ENCODE measurements at regions not wholly inside any gene's neighbourhood (a gene's known extent, or its start where the extent isn't known, plus 50 kb on each side); places are given as distances from the start of the nearest gene placed in this dataset.

- intact Hi-C loops (cut with micrococcal nuclease), result no loop called here
- Mint-ChIP-seq H3K27ac (no peak overlapping the region), H3K36me3 (no peaks in the 10 kb centered on the region), H3K27me3 (no peaks in the 10 kb centered on the region), H3K9me3 (peaks cover 2 to 9% (median 7%) of the 10 kb centered on the region in 8 donors), H3K4me3 (no peak overlapping the region), H3K4me1 (no peaks in the 10 kb centered on the region)
- no peaks in the 10 kb centered on the region for H3K9me3 ChIP-seq (ENCODE audit: control insufficient read depth in 1 of 2, low read length in 2 of 2)
- DNase-seq, result no peak
- H3K4me1 ChIP-seq (ENCODE audit: insufficient read depth, low read length), result no peaks in the 10 kb centered on the region
- H3K27me3 ChIP-seq (ENCODE audit: insufficient read depth, low read length), result no peaks in the 10 kb centered on the region
- H3K36me3 ChIP-seq (ENCODE audit: insufficient read depth, low read length), result no peaks in the 10 kb centered on the region
- no peak overlapping the region for H3K27ac ChIP-seq (ENCODE audit: low read depth, low read length)
- H3K4me3 ChIP-seq (ENCODE audit: low read length in 2 of 2), result no peak overlapping the region
- ChIA-PET POLR2A (ENCODE audit: partially characterized antibody) (no interaction called here), CTCF (ENCODE audit: partially characterized antibody) (no interaction called here)
Observed at GRCh38 chr3:65303431-65303830, 615.6 kb upstream of the ADAMTS9 start.

GRCh38 chr3:65291448-65292125 lies 603.8 kb upstream of the ADAMTS9 start:
- no peaks in the 10 kb centered on the region for H3K4me1 Mint-ChIP-seq
- H3K27ac Mint-ChIP-seq, result no peak overlapping the region
- no peaks in the 10 kb centered on the region for H3K27me3 ChIP-seq (ENCODE audit: insufficient read depth, low read length)
- CTCF ChIA-PET (ENCODE audit: partially characterized antibody), result interaction anchor here (1.6 kb wide), 1 partner anchor 13 kb away, joined by 4 read pairs; no protein-coding TSS in a partner anchor
- peaks cover 0 to 5% (median 2%) of the 10 kb centered on the region in 8 donors for H3K9me3 Mint-ChIP-seq
- no peaks in the 10 kb centered on the region for H3K36me3 Mint-ChIP-seq
- H3K4me3 ChIP-seq (ENCODE audit: low read length in 2 of 2), result no peak overlapping the region
- DNase-seq, result no peak
- H3K4me3 Mint-ChIP-seq, result no peak overlapping the region
- no peaks in the 10 kb centered on the region for H3K36me3 ChIP-seq (ENCODE audit: insufficient read depth, low read length)
- no peaks in the 10 kb centered on the region for H3K4me1 ChIP-seq (ENCODE audit: insufficient read depth, low read length)
- no peak overlapping the region for H3K27ac ChIP-seq (ENCODE audit: low read depth, low read length)
- POLR2A ChIA-PET (ENCODE audit: partially characterized antibody), result no interaction called here
- intact Hi-C loops (cut with micrococcal nuclease), result no loop called here
- no peaks in the 10 kb centered on the region for H3K9me3 ChIP-seq (ENCODE audit: control insufficient read depth in 1 of 2, low read length in 2 of 2)
- no peaks in the 10 kb centered on the region for H3K27me3 Mint-ChIP-seq

GRCh38 chr3:65288776-65289175 lies 601.0 kb upstream of the ADAMTS9 start:
- H3K36me3 ChIP-seq (ENCODE audit: insufficient read depth, low read length), result no peaks in the 10 kb centered on the region
- H3K27me3 ChIP-seq (ENCODE audit: insufficient read depth, low read length), result no peaks in the 10 kb centered on the region
- H3K27me3 Mint-ChIP-seq, result no peaks in the 10 kb centered on the region
- no peak overlapping the region for H3K4me3 Mint-ChIP-seq
- no peaks in the 10 kb centered on the region for H3K4me1 ChIP-seq (ENCODE audit: insufficient read depth, low read length)
- no peaks in the 10 kb centered on the region for H3K9me3 ChIP-seq (ENCODE audit: control insufficient read depth in 1 of 2, low read length in 2 of 2)
- H3K4me1 Mint-ChIP-seq, result no peaks in the 10 kb centered on the region
- H3K4me3 ChIP-seq (ENCODE audit: low read length in 2 of 2), result no peak overlapping the region
- H3K27ac ChIP-seq (ENCODE audit: low read depth, low read length), result no peak overlapping the region
- no peaks in the 10 kb centered on the region for H3K36me3 Mint-ChIP-seq
- intact Hi-C loops (cut with micrococcal nuclease), result no loop called here
- H3K27ac Mint-ChIP-seq, result no peak overlapping the region
- ChIA-PET CTCF (ENCODE audit: partially characterized antibody) (no interaction called here), POLR2A (ENCODE audit: partially characterized antibody) (no interaction called here)
- H3K9me3 Mint-ChIP-seq, result peaks cover 0 to 9% (median 3%) of the 10 kb centered on the region in 8 donors
- DNase-seq, result no peak

GRCh38 chr3:65285956-65286355 lies 598.2 kb upstream of the ADAMTS9 start:
- Histone ChIP-seq H3K27ac (ENCODE audit: low read depth, low read length) (no peak overlapping the region), H3K4me3 (ENCODE audit: low read length in 2 of 2) (no peak overlapping the region), H3K36me3 (ENCODE audit: insufficient read depth, low read length) (no peaks in the 10 kb centered on the region), H3K27me3 (ENCODE audit: insufficient read depth, low read length) (no peaks in the 10 kb centered on the region), H3K9me3 (ENCODE audit: control insufficient read depth in 1 of 2, low read length in 2 of 2) (no peaks in the 10 kb centered on the region), H3K4me1 (ENCODE audit: insufficient read depth, low read length) (no peaks in the 10 kb centered on the region)
- intact Hi-C loops (cut with micrococcal nuclease), result no loop called here
- Mint-ChIP-seq H3K36me3 (no peaks in the 10 kb centered on the region), H3K9me3 (peaks cover 0 to 13% (median 2%) of the 10 kb centered on the region in 8 donors), H3K27me3 (no peaks in the 10 kb centered on the region), H3K4me3 (no peak overlapping the region), H3K4me1 (no peaks in the 10 kb centered on the region), H3K27ac (no peak overlapping the region)
- ChIA-PET CTCF (ENCODE audit: partially characterized antibody) (no interaction called here), POLR2A (ENCODE audit: partially characterized antibody) (no interaction called here)
- no peak for DNase-seq

- intact Hi-C loops (cut with micrococcal nuclease), result no loop called here
- H3K4me3 ChIP-seq (ENCODE audit: low read length in 2 of 2), result no peak overlapping the region
- ChIA-PET POLR2A (ENCODE audit: partially characterized antibody) (no interaction called here), CTCF (ENCODE audit: partially characterized antibody) (no interaction called here)
- no peaks in the 10 kb centered on the region for H3K4me1 Mint-ChIP-seq
- H3K9me3 ChIP-seq (ENCODE audit: control insufficient read depth in 1 of 2, low read length in 2 of 2), result no peaks in the 10 kb centered on the region
- H3K27ac ChIP-seq (ENCODE audit: low read depth, low read length), result no peak overlapping the region
- H3K4me1 ChIP-seq (ENCODE audit: insufficient read depth, low read length), result no peaks in the 10 kb centered on the region
- no peak for DNase-seq
- no peaks in the 10 kb centered on the region for H3K27me3 ChIP-seq (ENCODE audit: insufficient read depth, low read length)
- H3K36me3 Mint-ChIP-seq, result no peaks in the 10 kb centered on the region
- H3K27ac Mint-ChIP-seq, result no peak overlapping the region
- H3K36me3 ChIP-seq (ENCODE audit: insufficient read depth, low read length), result no peaks in the 10 kb centered on the region
- H3K9me3 Mint-ChIP-seq, result peaks cover 0 to 9% (median 3%) of the 10 kb centered on the region in 8 donors
- H3K27me3 Mint-ChIP-seq, result no peaks in the 10 kb centered on the region
- H3K4me3 Mint-ChIP-seq, result no peak overlapping the region
Observed at GRCh38 chr3:65284961-65285360, 597.2 kb upstream of the ADAMTS9 start.

GRCh38 chr3:65284546-65284945 lies 596.7 kb upstream of the ADAMTS9 start:
- H3K27ac ChIP-seq (ENCODE audit: low read depth, low read length), result no peak overlapping the region
- H3K36me3 ChIP-seq (ENCODE audit: insufficient read depth, low read length), result no peaks in the 10 kb centered on the region
- peaks cover 0 to 8% (median 3%) of the 10 kb centered on the region in 8 donors for H3K9me3 Mint-ChIP-seq
- intact Hi-C loops (cut with micrococcal nuclease), result no loop called here
- no peaks in the 10 kb centered on the region for H3K9me3 ChIP-seq (ENCODE audit: control insufficient read depth in 1 of 2, low read length in 2 of 2)
- H3K4me3 Mint-ChIP-seq, result no peak overlapping the region
- H3K27me3 Mint-ChIP-seq, result no peaks in the 10 kb centered on the region
- DNase-seq, result no peak
- no peak overlapping the region for H3K27ac Mint-ChIP-seq
- no peak overlapping the region for H3K4me3 ChIP-seq (ENCODE audit: low read length in 2 of 2)
- H3K27me3 ChIP-seq (ENCODE audit: insufficient read depth, low read length), result no peaks in the 10 kb centered on the region
- ChIA-PET POLR2A (ENCODE audit: partially characterized antibody) (no interaction called here), CTCF (ENCODE audit: partially characterized antibody) (no interaction called here)
- H3K4me1 ChIP-seq (ENCODE audit: insufficient read depth, low read length), result no peaks in the 10 kb centered on the region
- H3K36me3 Mint-ChIP-seq, result no peaks in the 10 kb centered on the region
- H3K4me1 Mint-ChIP-seq, result no peaks in the 10 kb centered on the region

GRCh38 chr3:65279225-65279782 lies 591.5 kb upstream of the ADAMTS9 start:
- peaks cover 0 to 11% (median 4%) of the 10 kb centered on the region in 8 donors for H3K9me3 Mint-ChIP-seq
- no peaks in the 10 kb centered on the region for H3K27me3 Mint-ChIP-seq
- H3K4me1 ChIP-seq (ENCODE audit: insufficient read depth, low read length), result no peaks in the 10 kb centered on the region
- no peak overlapping the region for H3K27ac ChIP-seq (ENCODE audit: low read depth, low read length)
- H3K36me3 ChIP-seq (ENCODE audit: insufficient read depth, low read length), result no peaks in the 10 kb centered on the region
- H3K9me3 ChIP-seq (ENCODE audit: control insufficient read depth in 1 of 2, low read length in 2 of 2), result no peaks in the 10 kb centered on the region
- ChIA-PET CTCF (ENCODE audit: partially characterized antibody) (interaction anchor here (1.3 kb wide), 1 partner anchor 12 kb away, joined by 4 read pairs; no protein-coding TSS in a partner anchor), POLR2A (ENCODE audit: partially characterized antibody) (no interaction called here)
- DNase-seq, result no peak
- H3K4me3 Mint-ChIP-seq, result no peak overlapping the region
- intact Hi-C loops (cut with micrococcal nuclease), result no loop called here
- H3K27me3 ChIP-seq (ENCODE audit: insufficient read depth, low read length), result no peaks in the 10 kb centered on the region
- H3K4me3 ChIP-seq (ENCODE audit: low read length in 2 of 2), result no peak overlapping the region
- H3K4me1 Mint-ChIP-seq, result no peaks in the 10 kb centered on the region
- no peak overlapping the region for H3K27ac Mint-ChIP-seq
- no peaks in the 10 kb centered on the region for H3K36me3 Mint-ChIP-seq

Measured in CD4-positive, alpha-beta memory T cell (primary cell).